NT2/D1 (cell line): ENCODE measurements at regions not wholly inside any gene's neighbourhood (a gene's known extent, or its start where the extent isn't known, plus 50 kb on each side); places are given as distances from the start of the nearest gene placed in this dataset.

Experiments
- YY1 ChIP-seq: IDR thresholded peaks from 2 replicates; pipeline ENCODE4 v1.6.1; 2011; ENCODE audit not compliant: insufficient read length, insufficient read depth
- ZNF274 ChIP-seq: IDR thresholded peaks from 2 replicates; pipeline ENCODE4 v1.6.1; 2011; ENCODE audit warnings: mild to moderate bottlenecking, low read depth, low read length

DNA sequence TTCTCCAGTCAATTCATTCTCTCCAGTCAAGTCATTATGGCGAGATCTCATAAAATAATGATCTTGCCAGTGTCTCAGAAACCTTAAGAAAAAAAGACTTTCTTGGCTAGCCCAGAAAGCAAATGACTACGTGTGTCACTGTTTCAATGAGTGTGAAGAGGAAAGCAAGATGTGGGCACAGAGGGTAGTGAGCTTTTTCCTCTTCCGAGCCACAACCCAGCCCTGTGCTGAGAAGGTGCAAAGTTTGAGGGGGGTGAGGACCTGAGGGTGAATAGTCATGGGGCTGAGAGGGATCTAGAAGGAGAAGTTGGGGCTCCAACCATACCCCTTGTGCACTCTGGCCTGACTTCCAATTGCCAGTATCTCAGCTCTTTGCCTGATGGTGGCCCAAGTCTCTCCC lies 85.6 kb upstream of the EGFL6 start:
- TF ChIP-seq ZNF274, result no peak
- no peak for TF ChIP-seq YY1
